GM12874 (cell line): ENCODE measurements at regions not wholly inside any gene's neighbourhood (a gene's known extent, or its start where the extent isn't known, plus 50 kb on each side); places are given as distances from the start of the nearest gene placed in this dataset.

Experiments used
- TF ChIP-seq, protein P1 (sequence below): IDR thresholded peaks from 2 replicates; pipeline ENCODE4 v1.5.1; 2011; ENCODE audit warnings: low read depth, mild to moderate bottlenecking, control low read depth, low read length, moderate library complexity; ENCODE audit not compliant: insufficient read depth

DNA sequence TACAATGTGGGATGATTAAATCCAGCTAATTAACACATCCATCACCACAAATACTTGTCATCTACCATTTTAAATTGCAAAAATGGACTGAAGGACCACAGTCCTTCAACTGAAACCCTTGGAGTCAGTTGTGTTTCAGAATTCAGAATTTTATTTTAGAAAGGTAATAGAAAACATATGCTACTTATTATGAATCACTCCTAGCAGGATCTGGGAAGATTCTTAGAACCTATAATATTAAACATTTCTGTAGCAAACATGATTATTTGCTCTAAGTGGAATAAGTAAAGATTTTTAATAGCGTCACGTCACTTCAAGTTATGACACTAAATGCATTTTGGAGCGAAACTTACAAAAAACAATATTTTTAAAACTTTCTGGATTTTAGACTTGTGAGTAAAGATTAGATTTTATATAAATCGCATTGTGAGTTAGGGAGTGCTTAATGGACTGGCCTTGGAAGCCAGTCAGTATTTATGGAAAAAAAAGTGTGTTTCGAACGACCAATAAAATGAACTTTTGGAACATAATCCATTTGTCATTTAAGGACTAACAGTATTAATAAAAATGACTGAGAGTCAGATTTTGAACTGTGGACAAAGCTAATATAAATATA, 71.8 kb upstream of the PHACTR2 start:
- TF ChIP-seq, protein P1, sequence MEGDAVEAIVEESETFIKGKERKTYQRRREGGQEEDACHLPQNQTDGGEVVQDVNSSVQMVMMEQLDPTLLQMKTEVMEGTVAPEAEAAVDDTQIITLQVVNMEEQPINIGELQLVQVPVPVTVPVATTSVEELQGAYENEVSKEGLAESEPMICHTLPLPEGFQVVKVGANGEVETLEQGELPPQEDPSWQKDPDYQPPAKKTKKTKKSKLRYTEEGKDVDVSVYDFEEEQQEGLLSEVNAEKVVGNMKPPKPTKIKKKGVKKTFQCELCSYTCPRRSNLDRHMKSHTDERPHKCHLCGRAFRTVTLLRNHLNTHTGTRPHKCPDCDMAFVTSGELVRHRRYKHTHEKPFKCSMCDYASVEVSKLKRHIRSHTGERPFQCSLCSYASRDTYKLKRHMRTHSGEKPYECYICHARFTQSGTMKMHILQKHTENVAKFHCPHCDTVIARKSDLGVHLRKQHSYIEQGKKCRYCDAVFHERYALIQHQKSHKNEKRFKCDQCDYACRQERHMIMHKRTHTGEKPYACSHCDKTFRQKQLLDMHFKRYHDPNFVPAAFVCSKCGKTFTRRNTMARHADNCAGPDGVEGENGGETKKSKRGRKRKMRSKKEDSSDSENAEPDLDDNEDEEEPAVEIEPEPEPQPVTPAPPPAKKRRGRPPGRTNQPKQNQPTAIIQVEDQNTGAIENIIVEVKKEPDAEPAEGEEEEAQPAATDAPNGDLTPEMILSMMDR: no peak

DNA sequence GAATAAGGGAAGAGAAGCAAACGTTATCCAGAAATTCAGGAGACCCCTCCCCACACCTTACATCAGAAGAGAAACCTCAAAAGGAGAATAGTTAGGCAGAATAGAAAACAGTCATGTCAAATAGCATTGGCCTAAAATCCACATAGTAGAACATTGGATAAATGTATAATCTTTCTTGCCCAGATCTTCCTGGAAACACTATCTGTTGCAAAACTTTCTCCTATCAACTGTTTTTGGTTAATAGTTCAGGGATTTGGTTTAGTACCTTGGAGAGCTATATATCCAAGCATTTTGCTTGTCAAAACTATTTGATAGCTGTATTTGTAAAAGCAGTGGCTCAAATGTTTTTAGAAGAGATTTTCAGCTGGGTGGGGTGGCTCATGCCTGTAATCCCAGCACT, 74.3 kb upstream of the PHACTR2 start:
- TF ChIP-seq, protein P1: no peak

DNA sequence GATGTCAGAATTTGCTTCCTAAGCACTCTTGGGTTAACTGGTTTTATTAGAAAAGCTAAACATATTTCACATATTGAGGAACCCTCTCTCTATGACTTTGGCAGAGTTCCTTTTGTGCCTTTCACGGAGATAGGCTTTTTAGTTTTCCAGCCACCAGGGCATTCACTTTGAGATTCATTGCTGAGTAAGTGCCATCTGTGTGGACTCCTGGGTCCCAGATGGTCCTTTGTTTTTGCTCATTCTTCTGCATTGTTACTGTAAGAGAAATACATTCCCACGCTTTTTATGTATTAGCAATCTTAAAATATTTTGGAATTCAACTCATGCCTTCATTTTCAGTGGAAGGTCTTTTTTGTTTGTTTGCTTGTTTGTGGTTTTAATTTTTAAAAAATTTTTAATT, 76.3 kb upstream of the PHACTR2 start:
- TF ChIP-seq, protein P1: no peak

DNA sequence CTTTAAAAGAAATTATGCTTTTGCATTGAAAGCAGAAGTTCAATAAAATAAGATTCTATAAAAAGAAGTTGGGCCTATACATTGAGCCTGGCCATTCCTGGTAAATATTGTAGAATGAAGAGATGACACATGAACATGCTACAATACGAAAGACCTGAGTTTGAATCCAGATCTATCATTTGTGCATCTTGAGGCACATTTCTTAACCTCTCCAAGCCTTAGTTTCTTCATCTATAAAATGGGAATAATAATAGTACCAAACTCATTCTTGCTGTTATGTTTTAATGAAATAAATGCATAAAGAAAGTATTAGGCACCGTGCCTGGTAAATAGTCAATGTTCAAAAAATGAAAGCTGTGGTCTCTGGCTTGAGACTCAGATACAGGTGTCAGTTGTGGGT, 76.9 kb upstream of the PHACTR2 start:
- TF ChIP-seq, protein P1: no peak

GRCh38 chr6:143598466-143599080, 79.2 kb upstream of the PHACTR2 start:
- TF ChIP-seq, protein P1: no peak

DNA sequence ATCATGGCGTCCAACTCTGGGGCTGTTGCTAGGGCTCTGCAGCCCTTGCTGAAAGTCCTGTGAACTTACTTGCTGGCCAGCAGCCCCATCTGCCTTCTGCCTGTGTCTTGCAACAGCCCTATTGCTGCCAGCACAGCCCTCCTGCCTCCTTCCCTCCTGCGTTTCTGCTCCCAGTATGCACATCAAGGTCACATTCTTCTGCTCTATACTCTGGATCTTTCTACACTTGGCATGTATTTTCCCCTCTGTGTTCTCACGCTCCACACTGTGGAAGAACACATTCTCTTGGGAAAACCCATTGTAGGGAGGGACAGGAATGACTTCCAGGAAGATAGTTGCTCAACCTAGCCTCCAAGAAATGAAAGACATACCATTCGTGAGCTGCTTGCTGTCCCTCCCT, 80.9 kb upstream of the PHACTR2 start:
- TF ChIP-seq, protein P1: no peak

DNA sequence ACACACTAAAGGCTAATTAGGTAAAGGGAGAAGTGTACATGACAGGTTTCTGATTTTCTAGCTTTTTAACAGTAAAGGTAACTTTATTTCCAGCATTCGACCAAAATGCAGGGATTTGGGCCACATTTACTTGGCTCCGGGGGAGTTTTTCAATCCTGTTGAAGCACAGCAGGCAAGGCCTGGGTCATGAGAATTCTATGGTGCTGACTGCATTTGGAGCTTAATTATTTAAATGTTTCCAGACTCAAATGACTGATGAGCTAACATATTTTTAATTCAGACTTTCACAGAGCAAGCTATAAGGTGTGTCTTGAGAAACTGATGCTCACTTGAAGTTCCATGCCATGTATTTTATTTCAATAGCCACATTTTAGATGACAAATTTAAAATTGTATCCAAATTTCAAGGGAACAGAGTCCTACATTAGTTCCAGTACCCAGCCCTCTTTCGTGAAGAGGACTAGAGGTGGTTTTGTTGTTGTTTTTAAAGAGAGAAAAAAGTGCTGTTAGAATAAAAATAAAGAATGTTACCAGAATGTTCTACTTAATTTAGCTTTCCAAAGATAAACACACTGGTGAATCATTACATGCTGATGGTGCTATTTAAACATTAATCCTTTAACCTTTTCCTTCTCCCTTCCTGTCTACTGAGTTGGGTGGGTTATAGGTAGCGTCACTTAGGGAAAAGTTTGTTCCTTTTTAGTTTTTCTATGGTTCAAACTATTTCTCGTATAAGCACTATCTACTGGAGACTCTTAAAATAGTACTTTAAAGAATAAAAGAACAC, 82.3 kb upstream of the PHACTR2 start:
- TF ChIP-seq, protein P1: no peak
